Kidney (tissue), 13 donors: ENCODE measurements at regions not wholly inside any gene's neighbourhood (a gene's known extent, or its start where the extent isn't known, plus 50 kb on each side); places are given as distances from the start of the nearest gene placed in this dataset.

Experiments
- DNase-seq, 5 donors: peaks; one replicate each; pipeline ENCODE4 v3.0.0-alpha.2; 2013 to 2020
- FAIRE-seq: peaks from 2 replicates; lab custom pipeline; 2012; peaks lifted over from hg19 to GRCh38; lab: Jason Lieb, UNC
- H3K27ac ChIP-seq, 2 donors: one replicate each; pipeline ENCODE4 v1.7.0; 2013; ENCODE audit warnings: low read depth in 2 of 2, low read length in 2 of 2, inconsistent platforms in 1 of 2
- H3K27me3 ChIP-seq: one replicate; pipeline ENCODE4 v1.7.1; 2013; ENCODE audit warnings: low read length, inconsistent platforms; ENCODE audit not compliant: control insufficient read depth, insufficient read depth
- H3K36me3 ChIP-seq, 3 donors: one replicate each; pipeline versions ENCODE4 v1.7.0 to v1.7.1; 2013; ENCODE audit warnings: low read length in 3 of 3, control low read depth in 1 of 3, inconsistent platforms in 1 of 3; ENCODE audit not compliant: insufficient read depth in 3 of 3, control insufficient read depth in 2 of 3
- H3K4me1 ChIP-seq, 3 donors: one replicate each; pipeline versions ENCODE4 v1.7.0 to v1.7.1; 2013; ENCODE audit warnings: low read length in 3 of 3, inconsistent platforms in 1 of 3, low read depth in 1 of 3; ENCODE audit not compliant: control insufficient read depth in 2 of 3, insufficient read depth in 2 of 3
- H3K4me3 ChIP-seq, 3 donors: one replicate each; pipeline versions ENCODE4 v1.7.0 to v1.8.1; 2013; ENCODE audit warnings: low read length in 3 of 3, control low read depth in 1 of 3, inconsistent platforms in 1 of 3
- H3K9ac ChIP-seq, 3 donors: one replicate each; pipeline versions ENCODE4 v1.7.0 to v1.7.1; 2013; ENCODE audit warnings: low read length in 3 of 3, control low read depth in 1 of 3, inconsistent platforms in 1 of 3
- H3K9me3 ChIP-seq, 3 donors: one replicate each; pipeline versions ENCODE4 v1.7.0 to v1.7.1; 2013; ENCODE audit warnings: low read length in 3 of 3, control low read depth in 1 of 3, inconsistent platforms in 1 of 3; ENCODE audit not compliant: control insufficient read depth in 2 of 3, insufficient read depth in 1 of 3
- CTCF ChIP-seq: IDR thresholded peaks from 3 replicates; pipeline ENCODE4 v1.5.1; 2012; ENCODE audit warnings: mild to moderate bottlenecking, moderate library complexity, borderline replicate concordance; ENCODE audit not compliant: insufficient read depth; ENCODE audit errors: extremely low read depth
- intact Hi-C: fragments of 100-400 bp; cut with DNase I; formaldehyde crosslinking; loops from one replicate; pipeline ENCODE4 v1.11.1; 2022
- donor health status: control.
- donor health status: control.
- donor health status: control.
- donor health status: control.
- donor health status: control.
- donor health status: DM: yes; HTN: yes; CAD: no.
- donor health status: Normal renal cell carcinoma (clear cell type).

GRCh38 chr15:95550702-95551101, 779.8 kb upstream of the NR2F2 start:
- intact Hi-C loops: no loop called here
- H3K4me3 ChIP-seq: no peak overlapping the region
- no peaks in the 10 kb centered on the region for H3K27me3 ChIP-seq
- FAIRE-seq (no peak), DNase-seq (no peak)
- H3K9ac ChIP-seq: no peak overlapping the region
- no peaks in the 10 kb centered on the region for H3K4me1 ChIP-seq
- H3K36me3 ChIP-seq: no peaks in the 10 kb centered on the region
- H3K27ac ChIP-seq: no peak overlapping the region
- H3K9me3 ChIP-seq: no peaks in the 10 kb centered on the region
- no peak for TF ChIP-seq CTCF

DNA sequence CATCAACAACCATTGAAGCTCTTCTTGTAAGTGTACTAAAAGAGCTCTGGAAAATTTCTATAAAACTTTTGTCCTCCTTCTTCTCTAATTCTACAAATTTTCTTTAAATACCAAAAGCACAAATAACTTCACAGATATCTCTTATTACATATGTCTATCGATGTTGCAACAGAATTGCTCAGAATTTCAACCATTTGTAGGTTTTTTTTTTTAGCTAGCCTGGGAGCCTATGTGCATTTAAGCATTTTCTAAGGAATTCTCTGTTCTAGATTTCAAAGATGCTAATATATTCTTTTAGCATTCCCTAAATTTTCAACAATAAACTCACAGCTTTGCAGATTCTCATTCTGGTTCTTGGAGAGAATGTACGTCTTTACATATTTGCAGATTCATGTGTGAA, 774.3 kb upstream of the NR2F2 start:
- Histone ChIP-seq H3K4me1 (peaks cover 0 to 4% (median 0%) of the 10 kb centered on the region in 3 donors), H3K4me3 (no peak overlapping the region), H3K27ac (no peak overlapping the region), H3K36me3 (no peaks in the 10 kb centered on the region), H3K9ac (no peak overlapping the region), H3K27me3 (no peaks in the 10 kb centered on the region), H3K9me3 (no peaks in the 10 kb centered on the region)
- no peak for TF ChIP-seq CTCF
- DNase-seq (peak in 1 of 5 donors; percentile 20), FAIRE-seq (no peak)
- intact Hi-C loops: no loop called here

DNA sequence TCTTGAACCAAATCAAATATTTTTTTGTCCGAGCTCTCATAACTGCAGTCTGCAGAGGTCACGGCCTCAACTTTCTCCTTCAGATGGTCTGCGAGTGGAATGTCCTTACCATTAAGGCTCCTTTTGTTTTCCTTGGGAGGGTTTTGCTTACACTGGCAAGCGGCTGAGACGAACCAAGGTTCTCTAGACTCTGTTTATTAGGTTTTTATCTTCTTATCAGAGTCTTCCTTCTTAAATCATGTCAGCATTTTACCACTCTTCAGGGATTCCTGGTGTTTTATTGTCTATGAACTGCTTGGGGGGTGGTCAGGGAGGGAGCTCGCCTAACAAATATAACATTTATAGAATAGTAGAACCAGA, 773.7 kb upstream of the NR2F2 start:
- no peak overlapping the region for H3K9ac ChIP-seq
- peaks cover 0 to 4% (median 0%) of the 10 kb centered on the region in 3 donors for H3K4me1 ChIP-seq
- no peak for TF ChIP-seq CTCF
- no peak overlapping the region for H3K4me3 ChIP-seq
- FAIRE-seq (no peak), DNase-seq (peak in 3 of 5 donors; percentile 71 to 91 (median 89))
- intact Hi-C loops: no loop called here
- no peaks in the 10 kb centered on the region for H3K9me3 ChIP-seq
- no peaks in the 10 kb centered on the region for H3K27me3 ChIP-seq
- H3K27ac ChIP-seq: peak overlapping the region in 1 of 2 donors; percentile 67
- H3K36me3 ChIP-seq: no peaks in the 10 kb centered on the region
